WERI-Rb-1 (cell line): ENCODE measurements at regions not wholly inside any gene's neighbourhood (a gene's known extent, or its start where the extent isn't known, plus 50 kb on each side); places are given as distances from the start of the nearest gene placed in this dataset.

Experiments used
- DNase-seq: peaks from one replicate; pipeline ENCODE4 v3.0.0-alpha.2; 2020
- H3K27ac ChIP-seq: fragments of 250-450 bp; sonication (Bioruptor Pico); 2 replicates; pipeline ENCODE4 v1.5.1; 2020; ENCODE audit warnings: mild to moderate bottlenecking, moderate library complexity
- H3K27me3 ChIP-seq: fragments of 250-450 bp; sonication (Bioruptor Pico); 2 replicates; pipeline ENCODE4 v1.5.1; 2021; ENCODE audit warnings: mild to moderate bottlenecking, low read depth, moderate library complexity; ENCODE audit not compliant: insufficient read depth, severe bottlenecking
- H3K36me3 ChIP-seq: fragments of 250-450 bp; sonication (Bioruptor Pico); 2 replicates; pipeline ENCODE4 v1.5.1; 2020; ENCODE audit warnings: mild to moderate bottlenecking, moderate library complexity
- H3K4me3 ChIP-seq: 2 replicates; pipeline ENCODE4 v1.5.1; 2011; ENCODE audit warnings: low read depth, mild to moderate bottlenecking, control low read depth, low read length
- H3K9me3 ChIP-seq: fragments of 250-450 bp; sonication (Bioruptor Pico); 2 replicates; pipeline ENCODE4 v1.5.1; 2021; ENCODE audit warnings: mild to moderate bottlenecking, moderate library complexity; ENCODE audit not compliant: severe bottlenecking
- CTCF ChIP-seq: IDR thresholded peaks from 2 replicates; pipeline ENCODE4 v1.5.1; 2011; ENCODE audit warnings: low read depth, mild to moderate bottlenecking, control low read depth, inconsistent platforms, low read length

GRCh38 chr5:1942630-1943029 lies 59.9 kb upstream of the IRX4 start:
- DNase-seq = no peak
- Histone ChIP-seq H3K27me3 (peaks cover 97% of the 10 kb centered on the region), H3K27ac (no peak overlapping the region)

GRCh38 chr5:1942158-1942557 lies 59.4 kb upstream of the IRX4 start:
- Histone ChIP-seq H3K27me3 (peaks cover 97% of the 10 kb centered on the region), H3K27ac (no peak overlapping the region)

More at GRCh38 chr5:1942630-1943029, 59.9 kb upstream of the IRX4 start:
- TF ChIP-seq CTCF = no peak
- H3K36me3 ChIP-seq = no peaks in the 10 kb centered on the region
- no peak overlapping the region for H3K4me3 ChIP-seq
- peaks cover 12% of the 10 kb centered on the region for H3K9me3 ChIP-seq

GRCh38 chr5:1939256-1939655 lies 56.5 kb upstream of the IRX4 start:
- peaks cover 97% of the 10 kb centered on the region for H3K27me3 ChIP-seq
- H3K27ac ChIP-seq = no peak overlapping the region
- peaks cover 12% of the 10 kb centered on the region for H3K9me3 ChIP-seq
- no peaks in the 10 kb centered on the region for H3K36me3 ChIP-seq
- TF ChIP-seq CTCF = no peak
- no peak for DNase-seq
- no peak overlapping the region for H3K4me3 ChIP-seq

More at GRCh38 chr5:1942158-1942557, 59.4 kb upstream of the IRX4 start:
- DNase-seq = no peak
- no peak for TF ChIP-seq CTCF
- H3K4me3 ChIP-seq = no peak overlapping the region
- H3K36me3 ChIP-seq = no peaks in the 10 kb centered on the region
- H3K9me3 ChIP-seq = peaks cover 12% of the 10 kb centered on the region

GRCh38 chr5:1938310-1939000 lies 55.7 kb upstream of the IRX4 start:
- H3K27ac ChIP-seq = no peak overlapping the region
- no peak for DNase-seq
- peaks cover 9% of the 10 kb centered on the region for H3K9me3 ChIP-seq
- no peak for TF ChIP-seq CTCF
- peaks cover 97% of the 10 kb centered on the region for H3K27me3 ChIP-seq
- no peaks in the 10 kb centered on the region for H3K36me3 ChIP-seq
- H3K4me3 ChIP-seq = no peak overlapping the region

GRCh38 chr5:1937590-1937989 lies 54.9 kb upstream of the IRX4 start:
- no peak overlapping the region for H3K27ac ChIP-seq
- peaks cover 6% of the 10 kb centered on the region for H3K9me3 ChIP-seq
- H3K27me3 ChIP-seq = peaks cover 95% of the 10 kb centered on the region
- TF ChIP-seq CTCF = no peak
- no peaks in the 10 kb centered on the region for H3K36me3 ChIP-seq
- no peak for DNase-seq
- H3K4me3 ChIP-seq = no peak overlapping the region

- no peak for DNase-seq
- H3K4me3 ChIP-seq = no peak overlapping the region
Observed at GRCh38 chr5:1936901-1937300, 54.2 kb upstream of the IRX4 start.

More at GRCh38 chr5:1936901-1937300, 54.2 kb upstream of the IRX4 start:
- H3K36me3 ChIP-seq = no peaks in the 10 kb centered on the region
- peaks cover 95% of the 10 kb centered on the region for H3K27me3 ChIP-seq
- H3K27ac ChIP-seq = no peak overlapping the region
- H3K9me3 ChIP-seq = no peaks in the 10 kb centered on the region
- no peak for TF ChIP-seq CTCF
